Endodermal cell (in vitro differentiated cells): ENCODE measurements at regions not wholly inside any gene's neighbourhood (a gene's known extent, or its start where the extent isn't known, plus 50 kb on each side); places are given as distances from the start of the nearest gene placed in this dataset.

Source experiments
- DNase-seq: peaks from one replicate; pipeline ENCODE4 v3.0.0-alpha.2; 2017
- H3K27ac ChIP-seq: 2 replicates; pipeline ENCODE4 v1.5.1; 2013; ENCODE audit warnings: mild to moderate bottlenecking, low read depth, low read length, moderate library complexity
- H3K27me3 ChIP-seq: 2 replicates; pipeline ENCODE4 v1.6.1; 2013; ENCODE audit warnings: mild to moderate bottlenecking, low read length, moderate library complexity; ENCODE audit not compliant: insufficient read depth, control insufficient read depth, poor library complexity, severe bottlenecking
- H3K36me3 ChIP-seq: 2 replicates; pipeline ENCODE4 v1.7.0; 2013; ENCODE audit warnings: mild to moderate bottlenecking, low read length, moderate library complexity; ENCODE audit not compliant: control insufficient read depth, insufficient read depth
- H3K4me1 ChIP-seq: one replicate; pipeline ENCODE4 v1.7.0; 2013; ENCODE audit warnings: low read length; ENCODE audit not compliant: control insufficient read depth, insufficient read depth
- H3K4me3 ChIP-seq: 2 replicates; pipeline ENCODE4 v1.5.1; 2013; ENCODE audit warnings: mild to moderate bottlenecking, low read length, moderate library complexity
- H3K9ac ChIP-seq: 2 replicates; pipeline ENCODE4 v1.6.1; 2013; ENCODE audit warnings: mild to moderate bottlenecking, low read length, moderate library complexity; ENCODE audit not compliant: poor library complexity, severe bottlenecking; ENCODE audit errors: extremely low read depth
- H3K9me3 ChIP-seq: 2 replicates; pipeline ENCODE4 v1.6.1; 2013; ENCODE audit warnings: mild to moderate bottlenecking, low read length, moderate library complexity; ENCODE audit not compliant: control insufficient read depth
- H3K27ac Mint-ChIP-seq: 2 replicates; pipeline ENCODE4 v1.8.0; 2020; ENCODE audit warnings: mixed read lengths
- H3K27me3 Mint-ChIP-seq: 2 replicates; pipeline ENCODE4 v1.8.0; 2021; ENCODE audit warnings: mild to moderate bottlenecking, mixed read lengths; ENCODE audit not compliant: insufficient read depth
- H3K36me3 Mint-ChIP-seq: 2 replicates; pipeline ENCODE4 v1.8.0; 2020; ENCODE audit warnings: low read depth, mixed read lengths
- H3K4me1 Mint-ChIP-seq: 2 replicates; pipeline ENCODE4 v1.8.0; 2020; ENCODE audit warnings: mixed read lengths
- H3K4me3 Mint-ChIP-seq: 2 replicates; pipeline ENCODE4 v1.8.0; 2020; ENCODE audit warnings: mild to moderate bottlenecking, moderate library complexity, mixed read lengths
- H3K9me3 Mint-ChIP-seq: 2 replicates; pipeline ENCODE4 v1.8.0; 2020; ENCODE audit warnings: mild to moderate bottlenecking, mixed read lengths
- CTCF ChIP-seq: fragments of 200-600 bp; sonication (generic); conservative IDR thresholded peaks from 2 replicates; pipeline ENCODE4 v1.5.0; 2021; ENCODE audit warnings: antibody characterized with exemption, mild to moderate bottlenecking
- WGBS, 2 experiments: methylation state at CpG; one replicate each; pipeline versions ENCODE4 v1.1.5 to v1.1.7; 2013; ENCODE audit warnings: missing lambda C conversion rate in 2 of 2, mixed read lengths in 1 of 2; ENCODE audit not compliant: insufficient coverage in 1 of 2, insufficient read length in 1 of 2; 5-methylcytosine and 5-hydroxymethylcytosine counted together

GRCh38 chr6:14512246-14512645 lies 394.7 kb downstream of the CD83 start:
- H3K9me3 ChIP-seq = no peaks in the 10 kb centered on the region
- DNase-seq = no peak
- 83 to 94% methylated on average over 3 of the region's 3 CpGs for WGBS, 2 experiments
- no peaks in the 10 kb centered on the region for H3K27me3 ChIP-seq
- no peak overlapping the region for H3K27ac Mint-ChIP-seq
- no peak overlapping the region for H3K4me3 ChIP-seq
- no peaks in the 10 kb centered on the region for H3K27me3 Mint-ChIP-seq
- H3K9ac ChIP-seq = no peak overlapping the region
- no peaks in the 10 kb centered on the region for H3K36me3 ChIP-seq
- H3K36me3 Mint-ChIP-seq = peaks cover 21% of the 10 kb centered on the region
- H3K4me1 Mint-ChIP-seq = peaks cover 8% of the 10 kb centered on the region
- TF ChIP-seq CTCF = no peak
- peaks cover 2% of the 10 kb centered on the region for H3K9me3 Mint-ChIP-seq
- H3K4me1 ChIP-seq = peaks cover 3% of the 10 kb centered on the region
- H3K27ac ChIP-seq = no peak overlapping the region
- H3K4me3 Mint-ChIP-seq = no peak overlapping the region

- Histone ChIP-seq H3K4me1 (peaks cover 3% of the 10 kb centered on the region), H3K27me3 (no peaks in the 10 kb centered on the region), H3K9me3 (no peaks in the 10 kb centered on the region), H3K27ac (no peak overlapping the region), H3K36me3 (no peaks in the 10 kb centered on the region), H3K9ac (no peak overlapping the region), H3K4me3 (no peak overlapping the region)
- no peak overlapping the region for H3K27ac Mint-ChIP-seq
- 75 to 80% methylated on average over 2 to 7 of the region's 7 CpGs for WGBS, 2 experiments
- DNase-seq = no peak
- no peak overlapping the region for H3K4me3 Mint-ChIP-seq
- H3K27me3 Mint-ChIP-seq = no peaks in the 10 kb centered on the region
- peaks cover 20% of the 10 kb centered on the region for H3K36me3 Mint-ChIP-seq
- H3K9me3 Mint-ChIP-seq = peaks cover 2% of the 10 kb centered on the region
- H3K4me1 Mint-ChIP-seq = peaks cover 8% of the 10 kb centered on the region
- no peak for TF ChIP-seq CTCF
Observed at GRCh38 chr6:14513496-14514393, 396.2 kb downstream of the CD83 start.

- H3K27ac Mint-ChIP-seq = no peak overlapping the region
- DNase-seq = no peak
- H3K9ac ChIP-seq = no peak overlapping the region
- TF ChIP-seq CTCF = no peak
- WGBS, 2 experiments = 93% methylated on average over 11 of the region's 11 CpGs
- peaks cover 15% of the 10 kb centered on the region for H3K36me3 Mint-ChIP-seq
- H3K27me3 Mint-ChIP-seq = no peaks in the 10 kb centered on the region
- H3K9me3 Mint-ChIP-seq = peaks cover under 1% of the 10 kb centered on the region
- H3K9me3 ChIP-seq = peaks cover 8% of the 10 kb centered on the region
- no peak overlapping the region for H3K27ac ChIP-seq
- no peaks in the 10 kb centered on the region for H3K27me3 ChIP-seq
- H3K4me3 Mint-ChIP-seq = no peak overlapping the region
- no peaks in the 10 kb centered on the region for H3K36me3 ChIP-seq
- H3K4me1 Mint-ChIP-seq = peaks cover 8% of the 10 kb centered on the region
- no peak overlapping the region for H3K4me3 ChIP-seq
- peaks cover 3% of the 10 kb centered on the region for H3K4me1 ChIP-seq
Observed at GRCh38 chr6:14516956-14517355, 399.4 kb downstream of the CD83 start.
